ENCODE measurements at regions not wholly inside any gene's neighbourhood (a gene's known extent, or its start where the extent isn't known, plus 50 kb on each side); places are given as distances from the start of the nearest gene placed in this dataset.

DNA sequence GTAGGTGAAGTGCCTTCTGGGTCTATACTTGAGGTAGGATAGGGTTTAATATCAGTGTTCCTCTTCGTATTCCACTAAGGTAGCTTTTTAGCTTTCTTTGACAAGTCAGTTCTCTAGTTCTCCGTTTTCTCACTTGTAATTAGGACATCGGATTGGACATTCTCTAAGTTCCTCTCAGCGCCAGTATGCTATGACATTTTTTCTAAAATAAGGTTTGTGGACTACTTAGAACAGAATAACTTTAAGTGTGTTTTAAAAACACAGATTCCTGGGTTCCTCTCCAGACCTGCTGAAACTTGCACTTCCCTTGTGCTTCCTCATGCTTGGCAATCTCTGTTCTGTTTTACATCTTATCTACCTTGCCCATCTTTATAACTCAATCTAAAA is 69.3 kb upstream of the YWHAQ start:
- peaks cover 0 to 6% of the 10 kb centered on the region in 2 donors for H3K36me3 Mint-ChIP-seq
- H3K27me3 Mint-ChIP-seq: peaks cover 0 to 18% (median 5%) of the 10 kb centered on the region in 3 donors
- no peak overlapping the region for H3K4me3 Mint-ChIP-seq
- no peak overlapping the region for H3K27ac Mint-ChIP-seq
- DNase-seq (no peak), ATAC-seq (ENCODE audit: low read depth in 2 of 2) (no peak)
- H3K9me3 Mint-ChIP-seq: peaks cover 0 to 5% (median 0%) of the 10 kb centered on the region in 7 donors
- H3K4me1 Mint-ChIP-seq: peaks cover 0 to 3% (median 0%) of the 10 kb centered on the region in 3 donors

DNA sequence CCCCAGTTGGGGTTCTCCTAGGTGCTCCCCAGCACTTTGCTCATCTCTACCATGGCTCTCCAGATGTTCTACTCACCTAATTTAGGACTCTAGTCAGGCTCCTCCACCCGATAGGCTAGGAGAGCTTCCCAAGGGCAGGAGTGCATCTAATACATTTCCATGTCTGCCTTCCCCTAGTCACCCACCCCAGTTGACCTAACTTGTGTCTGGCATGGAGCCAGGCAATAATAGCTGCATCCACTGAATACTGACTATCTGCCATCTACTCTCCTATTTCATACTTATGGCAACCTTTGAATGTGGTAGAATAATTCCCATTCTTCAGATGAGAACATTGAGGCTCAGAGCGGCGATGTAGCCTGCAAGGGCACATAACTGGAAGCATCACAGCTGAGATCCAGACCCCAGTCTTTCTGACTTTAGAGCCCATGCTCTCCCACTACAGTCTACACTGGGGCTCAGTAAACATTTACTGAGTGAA is 71.8 kb upstream of the YWHAQ start:
- ATAC-seq (ENCODE audit: low read depth in 2 of 2): no peak
- Mint-ChIP-seq H3K27me3 (peaks cover 0 to 16% (median 5%) of the 10 kb centered on the region in 3 donors), H3K27ac (peak overlapping the region in 1 of 6 donors; percentile 0), H3K9me3 (peaks cover 0 to 5% (median 0%) of the 10 kb centered on the region in 7 donors), H3K36me3 (peaks cover 0 to 6% of the 10 kb centered on the region in 2 donors), H3K4me1 (peaks cover 0 to 3% (median 0%) of the 10 kb centered on the region in 3 donors), H3K4me3 (no peak overlapping the region)
- DNase-seq: no peak

DNA sequence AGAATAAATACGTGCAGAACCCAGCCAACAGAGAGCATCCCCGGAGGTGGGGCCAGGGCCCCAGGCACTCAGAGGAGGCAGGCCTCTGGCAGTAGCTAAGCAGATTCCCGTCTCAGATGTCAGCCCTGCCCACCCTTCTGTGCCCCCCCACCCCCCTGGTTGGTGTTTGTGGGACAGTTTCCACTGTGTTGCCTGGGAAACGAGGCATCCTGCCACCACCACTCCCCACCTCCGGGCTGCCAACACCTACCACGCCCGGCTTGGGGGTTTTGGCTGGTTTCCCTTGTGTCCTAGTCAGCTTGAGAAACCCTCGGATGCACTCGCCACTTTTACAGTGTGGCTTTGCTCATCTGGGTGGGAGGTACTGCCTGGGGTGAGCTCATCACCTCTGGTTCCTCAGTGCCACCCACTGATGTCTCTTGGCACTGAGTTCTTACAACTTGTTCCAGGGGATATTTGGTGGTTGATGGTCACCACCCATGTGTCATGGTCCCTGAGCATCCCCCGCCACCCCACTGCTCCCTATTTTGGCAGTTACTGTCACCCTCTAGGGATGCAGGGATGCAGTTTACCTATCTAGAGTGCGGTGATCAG is 72.4 kb upstream of the YWHAQ start:
- Mint-ChIP-seq H3K36me3 (peaks cover 0 to 6% of the 10 kb centered on the region in 2 donors), H3K27me3 (peaks cover 0 to 10% (median 5%) of the 10 kb centered on the region in 3 donors), H3K4me3 (no peak overlapping the region), H3K27ac (no peak overlapping the region), H3K9me3 (peaks cover 0 to 5% (median 0%) of the 10 kb centered on the region in 7 donors), H3K4me1 (peaks cover 0 to 3% (median 0%) of the 10 kb centered on the region in 3 donors)
- DNase-seq: no peak
- ATAC-seq (ENCODE audit: low read depth in 2 of 2): no peak

DNA sequence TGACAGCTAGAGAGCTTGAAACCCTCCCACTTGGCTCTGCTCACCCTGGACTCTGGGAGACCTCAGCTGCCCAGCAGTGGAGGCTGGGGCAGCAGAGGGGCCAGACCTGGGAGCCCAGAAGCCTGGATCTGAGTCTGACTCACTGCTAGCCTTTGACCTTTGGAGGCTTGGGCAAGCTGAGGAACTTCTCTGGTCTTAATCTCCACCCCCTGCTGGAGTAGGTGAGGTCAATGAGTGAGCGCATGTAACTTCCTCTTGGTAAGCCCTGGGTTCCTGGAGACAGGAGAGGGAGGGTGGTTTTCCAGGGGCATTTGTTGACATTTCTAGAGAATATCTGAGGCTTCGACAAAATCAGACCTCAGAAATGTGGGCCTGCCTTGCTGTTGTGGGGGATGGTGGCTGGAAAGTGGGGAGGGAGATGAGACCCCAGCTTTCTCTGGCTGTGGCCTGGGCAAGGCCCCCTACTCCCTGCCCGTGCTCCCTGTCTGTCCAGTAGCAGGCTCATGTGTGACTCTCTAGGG is 73.0 kb upstream of the YWHAQ start:
- peaks cover 0 to 10% (median 5%) of the 10 kb centered on the region in 3 donors for H3K27me3 Mint-ChIP-seq
- no peak for ATAC-seq (ENCODE audit: low read depth in 2 of 2)
- H3K27ac Mint-ChIP-seq: no peak overlapping the region
- H3K4me1 Mint-ChIP-seq: peaks cover 0 to 3% (median 0%) of the 10 kb centered on the region in 3 donors
- DNase-seq: no peak
- peaks cover 0 to 6% of the 10 kb centered on the region in 2 donors for H3K36me3 Mint-ChIP-seq
- H3K4me3 Mint-ChIP-seq: no peak overlapping the region
- peaks cover 0 to 5% (median 0%) of the 10 kb centered on the region in 7 donors for H3K9me3 Mint-ChIP-seq

DNA sequence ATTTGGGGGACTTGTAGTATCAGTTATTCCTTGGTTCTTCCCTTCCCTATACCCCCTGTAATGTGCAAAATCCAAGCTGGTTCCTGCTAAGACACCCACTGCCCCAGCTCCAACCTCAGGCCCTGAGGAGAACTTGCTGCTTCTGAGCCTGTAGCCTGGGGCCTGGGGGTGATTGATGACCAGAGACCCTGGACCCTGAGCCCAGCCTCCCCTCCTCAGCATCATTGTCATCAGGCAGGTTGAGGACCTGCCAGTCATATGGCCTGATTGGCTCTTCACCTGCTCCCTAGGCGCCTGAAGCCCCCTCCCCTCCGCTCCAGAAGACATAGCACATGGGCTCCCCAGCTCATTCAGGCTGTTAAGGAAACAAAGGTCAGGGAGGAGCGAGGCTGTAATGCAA is 73.8 kb upstream of the YWHAQ start:
- Mint-ChIP-seq H3K4me1 (no peaks in the 10 kb centered on the region), H3K4me3 (no peak overlapping the region), H3K27me3 (peaks cover 0 to 10% (median 5%) of the 10 kb centered on the region in 3 donors), H3K36me3 (peaks cover 0 to 6% of the 10 kb centered on the region in 2 donors), H3K9me3 (peaks cover 0 to 5% (median 0%) of the 10 kb centered on the region in 7 donors), H3K27ac (no peak overlapping the region)
- no peak for DNase-seq
- no peak for ATAC-seq (ENCODE audit: low read depth in 2 of 2)

DNA sequence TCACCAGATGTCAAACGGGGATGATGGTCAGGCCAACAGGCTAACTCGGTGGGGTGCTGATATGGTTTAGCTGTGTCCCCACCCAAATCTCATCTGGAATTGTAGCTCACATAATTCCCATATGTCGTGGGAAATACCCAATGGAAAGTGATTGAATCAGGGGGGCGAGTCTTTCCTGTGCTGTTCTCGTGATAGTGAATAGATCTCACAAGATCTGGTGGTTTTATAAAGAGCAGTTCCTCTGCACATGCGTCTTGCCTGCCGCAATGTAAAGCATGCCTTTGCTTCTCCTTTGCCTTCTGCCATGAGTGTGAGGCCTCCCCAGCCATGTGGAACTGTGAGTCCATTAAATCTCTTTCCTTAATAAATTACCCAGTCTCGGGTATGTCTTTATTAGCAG is 74.4 kb upstream of the YWHAQ start:
- no peak for DNase-seq
- H3K9me3 Mint-ChIP-seq: peaks cover 0 to 5% (median 0%) of the 10 kb centered on the region in 7 donors
- H3K36me3 Mint-ChIP-seq: peaks cover 0 to 6% of the 10 kb centered on the region in 2 donors
- no peak for ATAC-seq (ENCODE audit: low read depth in 2 of 2)
- H3K27ac Mint-ChIP-seq: no peak overlapping the region
- H3K27me3 Mint-ChIP-seq: peaks cover 0 to 10% (median 5%) of the 10 kb centered on the region in 3 donors
- H3K4me3 Mint-ChIP-seq: peak overlapping the region in 1 of 8 donors; percentile 18
- no peaks in the 10 kb centered on the region for H3K4me1 Mint-ChIP-seq

DNA sequence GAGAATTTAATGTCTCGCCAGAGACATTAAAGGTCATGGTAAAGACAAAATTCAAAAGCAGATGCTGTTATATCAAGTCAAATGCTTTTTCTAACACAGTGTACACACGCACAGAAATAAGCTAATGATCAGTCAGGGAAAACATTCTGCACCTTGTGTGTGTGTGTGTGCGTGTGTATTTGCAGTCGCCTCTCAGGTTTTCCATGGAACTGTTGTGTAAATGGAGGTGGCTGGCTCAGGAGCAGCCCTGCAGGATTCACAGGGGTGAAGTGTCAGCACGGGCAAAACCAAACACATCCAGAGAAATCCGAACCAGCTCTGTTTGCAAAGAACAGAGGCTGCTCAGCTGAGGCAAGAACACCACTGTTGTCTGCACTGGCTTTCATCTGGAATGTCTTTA is 76.2 kb upstream of the YWHAQ start:
- H3K4me1 Mint-ChIP-seq: no peaks in the 10 kb centered on the region
- peaks cover 0 to 9% (median 5%) of the 10 kb centered on the region in 3 donors for H3K27me3 Mint-ChIP-seq
- H3K27ac Mint-ChIP-seq: no peak overlapping the region

DNA sequence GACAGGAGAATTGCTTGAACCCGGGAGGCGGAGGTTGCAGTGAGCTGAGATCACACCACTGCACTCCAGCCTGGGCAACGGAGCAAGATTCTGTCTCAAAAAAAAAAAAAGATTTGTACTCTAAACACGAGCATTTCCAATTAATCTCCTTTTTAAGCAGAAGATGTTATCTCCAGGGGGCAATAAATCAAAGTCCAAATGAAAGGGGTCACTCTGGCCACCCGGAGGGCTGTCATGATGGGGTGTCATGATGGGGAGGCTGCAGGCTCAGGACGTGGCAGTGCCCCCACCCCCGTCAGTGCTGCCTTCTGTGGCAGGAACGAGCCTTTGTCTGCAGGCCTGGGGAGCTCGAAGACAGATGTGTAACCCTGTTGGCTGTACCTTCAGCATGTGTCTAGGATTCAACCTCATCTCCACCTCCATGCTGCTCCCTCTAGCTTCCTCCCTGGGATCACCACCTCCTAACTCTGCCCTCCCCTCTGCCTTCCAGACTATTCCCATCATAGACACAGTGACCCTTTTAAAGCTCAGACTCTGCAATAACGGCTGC is 76.9 kb upstream of the YWHAQ start:
- peaks cover 0 to 2% (median 1%) of the 10 kb centered on the region in 3 donors for H3K27me3 Mint-ChIP-seq
- H3K4me1 Mint-ChIP-seq: no peaks in the 10 kb centered on the region
- no peak overlapping the region for H3K4me3 Mint-ChIP-seq
- H3K9me3 Mint-ChIP-seq: peaks cover 0 to under 1% (median 0%) of the 10 kb centered on the region in 7 donors
- H3K36me3 Mint-ChIP-seq: peaks cover 0 to under 1% of the 10 kb centered on the region in 2 donors
- peak overlapping the region in 1 of 6 donors; percentile 32 for H3K27ac Mint-ChIP-seq
- ATAC-seq (ENCODE audit: low read depth in 2 of 2) (no peak), DNase-seq (no peak)

More for the DNA sequence above, 76.2 kb upstream of the YWHAQ start:
- ATAC-seq (ENCODE audit: low read depth in 2 of 2) (no peak), DNase-seq (no peak)
- peaks cover 0 to 6% of the 10 kb centered on the region in 2 donors for H3K36me3 Mint-ChIP-seq
- no peak overlapping the region for H3K4me3 Mint-ChIP-seq
- peaks cover 0 to 5% (median 0%) of the 10 kb centered on the region in 7 donors for H3K9me3 Mint-ChIP-seq

DNA sequence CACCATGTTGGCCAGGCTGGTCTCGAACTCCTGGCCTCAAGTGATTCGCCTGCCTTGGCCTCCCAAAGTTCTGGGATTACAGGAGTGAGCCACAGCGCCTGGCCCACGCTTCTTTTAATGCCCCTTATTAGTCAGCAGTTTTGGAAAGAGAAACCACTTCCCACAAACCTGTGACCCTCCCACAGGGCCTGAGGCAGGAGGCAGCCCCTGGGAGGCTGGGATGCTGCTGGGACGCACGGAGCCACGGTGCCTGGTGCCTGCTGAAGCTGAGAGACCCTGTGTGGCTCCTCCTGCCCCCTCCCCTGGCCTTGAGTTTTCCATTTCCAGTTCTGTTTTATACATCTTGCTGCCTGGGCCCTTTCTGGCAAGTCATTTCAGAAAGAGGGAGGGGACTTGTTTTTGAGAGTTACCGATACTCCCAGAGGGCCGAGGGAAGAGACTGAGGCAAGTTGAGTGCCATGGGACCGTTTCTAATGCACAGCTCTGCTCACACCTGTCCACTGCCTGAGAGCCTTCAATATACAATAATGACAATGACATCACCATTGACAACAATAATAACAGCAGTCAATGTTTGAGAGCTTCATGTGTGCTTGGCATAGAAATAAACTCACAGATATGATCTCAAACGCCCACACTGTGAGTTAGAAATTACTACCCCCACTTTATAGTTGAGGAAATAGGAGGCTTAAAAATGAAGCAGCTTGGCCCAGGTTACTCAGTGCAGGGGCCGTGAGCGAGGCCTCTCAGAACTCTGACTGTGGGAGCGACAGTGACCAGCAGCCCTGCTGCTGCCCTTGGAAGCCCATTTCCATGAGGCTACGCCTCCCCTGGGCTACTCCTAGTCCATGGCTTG is 78.1 kb upstream of the YWHAQ start:
- no peak for DNase-seq

DNA sequence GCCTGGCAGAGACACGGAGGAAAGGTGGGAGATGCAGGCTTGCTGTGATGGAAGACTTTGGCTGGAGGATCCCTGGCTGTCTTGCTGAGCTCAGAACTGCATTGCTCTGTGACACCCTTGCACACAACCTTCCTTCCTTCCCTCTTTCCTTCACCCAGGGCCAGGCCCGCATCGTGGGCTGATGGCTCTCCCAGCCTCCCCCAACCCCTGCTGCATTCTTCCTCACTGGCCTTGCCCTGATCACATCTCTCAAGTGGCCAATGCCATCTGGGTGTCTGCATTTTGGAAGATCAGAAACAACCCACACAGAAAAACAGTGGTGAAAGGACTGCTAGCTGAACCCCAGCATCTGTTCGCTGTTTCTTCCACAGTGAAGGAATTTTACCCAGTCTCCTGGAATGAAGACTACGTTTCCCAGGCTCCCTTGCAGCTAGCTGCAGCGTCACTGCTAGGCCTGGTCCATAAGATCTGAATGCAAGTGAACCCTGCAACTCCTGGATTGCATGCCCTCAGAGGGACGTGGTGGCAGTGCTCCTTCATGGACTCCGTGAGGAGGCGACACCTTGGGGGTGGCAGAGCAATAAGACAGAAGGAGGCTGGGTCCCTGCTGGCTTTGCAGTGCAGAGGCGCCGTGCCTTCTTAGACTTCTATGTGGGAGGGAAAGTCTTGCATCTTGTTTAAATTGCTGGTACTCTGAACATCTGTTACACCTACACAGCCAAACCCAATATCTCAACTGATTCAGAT is 78.9 kb upstream of the YWHAQ start:
- no peaks in the 10 kb centered on the region for H3K4me1 Mint-ChIP-seq
- peak overlapping the region in 1 of 8 donors; percentile 33 for H3K4me3 Mint-ChIP-seq
- H3K27ac Mint-ChIP-seq: no peak overlapping the region
- H3K36me3 Mint-ChIP-seq: no peaks in the 10 kb centered on the region
- H3K27me3 Mint-ChIP-seq: no peaks in the 10 kb centered on the region
- no peak for DNase-seq
- H3K9me3 Mint-ChIP-seq: no peaks in the 10 kb centered on the region
- ATAC-seq (ENCODE audit: low read depth in 2 of 2): no peak

More for the DNA sequence above, 78.1 kb upstream of the YWHAQ start:
- H3K9me3 Mint-ChIP-seq: no peaks in the 10 kb centered on the region
- H3K4me3 Mint-ChIP-seq: no peak overlapping the region
- no peaks in the 10 kb centered on the region for H3K4me1 Mint-ChIP-seq
- H3K27ac Mint-ChIP-seq: no peak overlapping the region
- ATAC-seq (ENCODE audit: low read depth in 2 of 2): no peak
- no peaks in the 10 kb centered on the region for H3K36me3 Mint-ChIP-seq
- no peaks in the 10 kb centered on the region for H3K27me3 Mint-ChIP-seq

DNA sequence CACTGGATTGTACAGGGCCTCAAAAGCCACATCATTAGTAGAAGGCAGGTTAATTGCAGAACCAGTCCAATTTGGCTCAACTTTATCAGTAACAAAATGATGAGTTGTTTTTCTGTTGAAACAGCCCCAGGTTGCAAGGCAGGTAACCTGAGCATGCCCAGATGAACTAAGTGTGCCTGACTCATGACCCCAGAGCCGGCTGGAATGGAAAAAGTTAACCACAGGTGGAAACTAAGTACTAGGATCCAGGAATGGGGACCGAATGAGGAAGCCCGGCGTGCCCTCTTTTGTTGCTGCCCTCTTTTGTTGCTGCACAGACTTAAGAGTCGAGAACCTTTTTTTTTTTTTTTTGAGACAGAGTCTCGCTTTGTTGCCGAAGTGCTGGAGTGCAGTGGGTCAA is 79.5 kb upstream of the YWHAQ start:
- Mint-ChIP-seq H3K27ac (no peak overlapping the region), H3K36me3 (no peaks in the 10 kb centered on the region), H3K27me3 (peaks cover 0 to 3% (median 0%) of the 10 kb centered on the region in 3 donors), H3K9me3 (no peaks in the 10 kb centered on the region), H3K4me3 (no peak overlapping the region), H3K4me1 (peaks cover 0 to under 1% (median 0%) of the 10 kb centered on the region in 3 donors)
- ATAC-seq (ENCODE audit: low read depth in 2 of 2): no peak
- DNase-seq: no peak

DNA sequence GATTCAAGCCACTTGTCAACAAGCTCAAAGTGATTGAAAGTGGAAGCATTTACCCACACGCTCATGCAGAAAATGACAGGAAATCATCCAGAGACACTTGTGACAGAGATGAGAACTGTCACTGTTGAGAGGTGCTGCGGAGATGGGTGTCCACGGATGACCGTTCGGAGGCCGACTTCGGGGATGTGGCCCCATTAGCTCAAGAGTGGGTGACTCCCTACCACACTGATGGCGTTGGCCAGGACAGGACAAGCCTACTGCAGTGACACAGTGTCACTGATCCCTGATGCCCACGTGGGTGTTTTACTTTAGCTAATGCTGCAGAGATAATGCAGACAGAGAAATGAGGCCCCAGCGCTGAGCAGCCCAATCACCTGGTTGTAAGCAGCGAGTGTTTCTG is 81.5 kb upstream of the YWHAQ start:
- H3K27ac Mint-ChIP-seq: no peak overlapping the region
- peaks cover 0 to 4% (median 0%) of the 10 kb centered on the region in 3 donors for H3K4me1 Mint-ChIP-seq
- ATAC-seq (ENCODE audit: low read depth in 2 of 2) (no peak), DNase-seq (no peak)
- no peaks in the 10 kb centered on the region for H3K36me3 Mint-ChIP-seq
- no peaks in the 10 kb centered on the region for H3K9me3 Mint-ChIP-seq
- H3K4me3 Mint-ChIP-seq: no peak overlapping the region
- H3K27me3 Mint-ChIP-seq: peaks cover 0 to 8% (median 0%) of the 10 kb centered on the region in 3 donors

All from naive B cell (primary cell).